Vagina (tissue), 2 donors: ENCODE measurements at regions not wholly inside any gene's neighbourhood (a gene's known extent, or its start where the extent isn't known, plus 50 kb on each side); places are given as distances from the start of the nearest gene placed in this dataset.

Experiments used
- CTCF ChIP-seq, 3 experiments: fragments of 450-650 bp in 2 of 3; fragments of 200-600 bp in 1 of 3; sonication (generic) in 1 of 3; IDR thresholded peaks; one replicate each; pipeline ENCODE4 v1.5.1; 2017 to 2019; ENCODE audit warnings: antibody characterized with exemption in 3 of 3, mild to moderate bottlenecking in 2 of 3, moderate library complexity in 2 of 3
- POLR2A ChIP-seq, 2 donors: fragments of 450-650 bp; IDR thresholded peaks; one replicate each; pipeline ENCODE4 v1.6.1; 2017; ENCODE audit warnings: antibody characterized with exemption in 2 of 2, mild to moderate bottlenecking in 2 of 2, moderate library complexity in 2 of 2

GRCh38 chr9:79395228-79395627 lies 176.5 kb upstream of the TLE4 start:
- TF ChIP-seq CTCF (IDR thresholded peaks at IDR 0.05) (no peak), POLR2A (IDR thresholded peaks at IDR 0.05) (no peak)
